Ascending aorta (tissue), 2 donors: ENCODE measurements at regions not wholly inside any gene's neighbourhood (a gene's known extent, or its start where the extent isn't known, plus 50 kb on each side); places are given as distances from the start of the nearest gene placed in this dataset.

Experiments used
- DNase-seq, 2 donors: peaks; one replicate each; pipeline ENCODE4 v3.0.0-alpha.2; 2019; ENCODE audit warnings: low spot score in 2 of 2
- H3K27ac ChIP-seq, 2 donors: fragments of 200-600 bp; sonication (generic); one replicate each; pipeline ENCODE4 v1.5.1; 2016 to 2017; ENCODE audit warnings: mild to moderate bottlenecking in 1 of 2
- H3K27me3 ChIP-seq: fragments of 200-600 bp; sonication (generic); one replicate; pipeline ENCODE4 v1.5.1; 2017
- H3K36me3 ChIP-seq, 2 donors: fragments of 200-600 bp; sonication (generic); one replicate each; pipeline ENCODE4 v1.5.1; 2016
- H3K4me1 ChIP-seq, 2 donors: fragments of 200-600 bp; sonication (generic); one replicate each; pipeline ENCODE4 v1.5.1; 2016 to 2017; ENCODE audit warnings: mild to moderate bottlenecking in 1 of 2
- H3K4me3 ChIP-seq, 2 donors: fragments of 200-600 bp; sonication (generic); one replicate each; pipeline ENCODE4 v1.5.1; 2016 to 2017; ENCODE audit warnings: mild to moderate bottlenecking in 1 of 2
- H3K9me3 ChIP-seq, 2 donors: fragments of 200-600 bp; sonication (generic); one replicate each; pipeline ENCODE4 v1.5.1; 2016
- intact Hi-C: fragments of 100-400 bp; cut with DNase I; formaldehyde crosslinking; loops from one replicate; pipeline ENCODE4 v1.15.1; 2023
- TF ChIP-seq, protein P1 (sequence below), 3 experiments: fragments of 200-600 bp in 2 of 3; fragments of 450-650 bp in 1 of 3; sonication (generic) in 2 of 3; IDR thresholded peaks; one replicate each; pipeline ENCODE4 v1.5.1; 2016 to 2019; ENCODE audit warnings: antibody characterized with exemption in 3 of 3, mild to moderate bottlenecking in 1 of 3, moderate library complexity in 1 of 3

- Histone ChIP-seq H3K27me3 (no peaks in the 10 kb centered on the region), H3K9me3 (no peaks in the 10 kb centered on the region), H3K4me3 (no peak overlapping the region), H3K27ac (no peak overlapping the region), H3K36me3 (no peaks in the 10 kb centered on the region), H3K4me1 (no peaks in the 10 kb centered on the region)
- DNase-seq = no peak
- intact Hi-C loops = no loop called here
- TF ChIP-seq, protein P1, sequence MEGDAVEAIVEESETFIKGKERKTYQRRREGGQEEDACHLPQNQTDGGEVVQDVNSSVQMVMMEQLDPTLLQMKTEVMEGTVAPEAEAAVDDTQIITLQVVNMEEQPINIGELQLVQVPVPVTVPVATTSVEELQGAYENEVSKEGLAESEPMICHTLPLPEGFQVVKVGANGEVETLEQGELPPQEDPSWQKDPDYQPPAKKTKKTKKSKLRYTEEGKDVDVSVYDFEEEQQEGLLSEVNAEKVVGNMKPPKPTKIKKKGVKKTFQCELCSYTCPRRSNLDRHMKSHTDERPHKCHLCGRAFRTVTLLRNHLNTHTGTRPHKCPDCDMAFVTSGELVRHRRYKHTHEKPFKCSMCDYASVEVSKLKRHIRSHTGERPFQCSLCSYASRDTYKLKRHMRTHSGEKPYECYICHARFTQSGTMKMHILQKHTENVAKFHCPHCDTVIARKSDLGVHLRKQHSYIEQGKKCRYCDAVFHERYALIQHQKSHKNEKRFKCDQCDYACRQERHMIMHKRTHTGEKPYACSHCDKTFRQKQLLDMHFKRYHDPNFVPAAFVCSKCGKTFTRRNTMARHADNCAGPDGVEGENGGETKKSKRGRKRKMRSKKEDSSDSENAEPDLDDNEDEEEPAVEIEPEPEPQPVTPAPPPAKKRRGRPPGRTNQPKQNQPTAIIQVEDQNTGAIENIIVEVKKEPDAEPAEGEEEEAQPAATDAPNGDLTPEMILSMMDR (IDR thresholded peaks at IDR 0.05) = no peak
Measured at GRCh38 chr9:21681641-21682040, 120.8 kb upstream of the MTAP start.

GRCh38 chr9:21682381-21682780 is 120.1 kb upstream of the MTAP start:
- DNase-seq = no peak
- no peaks in the 10 kb centered on the region for H3K27me3 ChIP-seq
- TF ChIP-seq, protein P1 (IDR thresholded peaks at IDR 0.05) = no peak
- no peak overlapping the region for H3K4me3 ChIP-seq
- no peaks in the 10 kb centered on the region for H3K4me1 ChIP-seq
- H3K36me3 ChIP-seq = no peaks in the 10 kb centered on the region
- no peak overlapping the region for H3K27ac ChIP-seq
- H3K9me3 ChIP-seq = no peaks in the 10 kb centered on the region
- intact Hi-C loops = no loop called here

- TF ChIP-seq, protein P1 (IDR thresholded peaks at IDR 0.05) = no peak
- intact Hi-C loops = no loop called here
Measured at GRCh38 chr9:21682981-21683380, 119.5 kb upstream of the MTAP start.

DNA sequence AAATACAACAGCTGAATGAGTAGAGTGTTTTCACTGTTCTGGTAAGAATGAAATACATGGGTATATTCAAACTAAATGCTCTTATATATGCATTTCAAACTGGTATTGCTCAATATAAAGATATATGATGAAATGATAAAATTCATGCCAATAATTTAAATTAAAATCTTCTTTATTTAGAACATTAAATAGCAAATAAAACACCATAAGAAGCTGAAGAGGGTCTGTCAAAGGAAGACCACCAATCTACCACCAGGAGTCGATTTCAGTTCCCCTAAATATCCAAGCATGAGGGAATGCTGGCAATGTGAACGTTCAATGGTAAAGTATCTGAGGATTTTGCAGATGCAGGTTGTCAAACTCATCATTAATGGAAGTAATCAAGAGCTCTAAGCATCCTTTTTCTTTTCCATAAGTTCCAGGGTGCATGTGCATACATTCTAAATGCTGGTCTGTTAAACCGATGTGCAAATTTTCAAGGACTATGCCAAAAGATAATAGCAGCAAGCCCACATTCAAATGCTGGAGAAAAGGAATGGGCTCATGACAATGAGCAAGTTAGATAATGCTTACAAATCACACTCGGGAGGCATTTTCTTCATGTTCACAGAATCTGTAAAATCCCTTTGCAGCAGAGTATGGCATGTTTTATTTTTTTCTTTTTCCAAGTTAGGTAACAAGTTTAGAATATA is 118.8 kb upstream of the MTAP start:
- no peak for DNase-seq
- no peak overlapping the region for H3K4me3 ChIP-seq
- H3K27ac ChIP-seq = no peak overlapping the region
- H3K9me3 ChIP-seq = no peaks in the 10 kb centered on the region
- H3K27me3 ChIP-seq = no peaks in the 10 kb centered on the region
- no peaks in the 10 kb centered on the region for H3K4me1 ChIP-seq
- TF ChIP-seq, protein P1 (IDR thresholded peaks at IDR 0.05) = no peak
- no peaks in the 10 kb centered on the region for H3K36me3 ChIP-seq
- intact Hi-C loops = no loop called here

More at GRCh38 chr9:21682981-21683380, 119.5 kb upstream of the MTAP start:
- DNase-seq = no peak
- Histone ChIP-seq H3K9me3 (no peaks in the 10 kb centered on the region), H3K27ac (no peak overlapping the region), H3K4me1 (no peaks in the 10 kb centered on the region), H3K4me3 (no peak overlapping the region), H3K36me3 (no peaks in the 10 kb centered on the region), H3K27me3 (no peaks in the 10 kb centered on the region)

- no peaks in the 10 kb centered on the region for H3K27me3 ChIP-seq
- H3K9me3 ChIP-seq = no peaks in the 10 kb centered on the region
- intact Hi-C loops = no loop called here
- H3K36me3 ChIP-seq = no peaks in the 10 kb centered on the region
- H3K4me1 ChIP-seq = no peaks in the 10 kb centered on the region
- H3K27ac ChIP-seq = no peak overlapping the region
- DNase-seq = no peak
- no peak overlapping the region for H3K4me3 ChIP-seq
- TF ChIP-seq, protein P1 (IDR thresholded peaks at IDR 0.05) = no peak
Measured at GRCh38 chr9:21684231-21684630, 118.2 kb upstream of the MTAP start.
